Activated CD4-positive, alpha-beta T cell treated with anti-CD3 and anti-CD28 coated beads for 4 hours (primary cell): ENCODE measurements at regions not wholly inside any gene's neighbourhood (a gene's known extent, or its start where the extent isn't known, plus 50 kb on each side); places are given as distances from the start of the nearest gene placed in this dataset.
A peak's percentile ranks its signal among the peaks of the same experiment; 100 is the strongest.
"Not testable (repeated sequence)": the region's sequence is repeated elsewhere in the genome, so short reads cannot be mapped to it uniquely, and the experiment has no call there.

Source experiments
- DNase-seq, 2 donors: peaks; one replicate each; pipeline ENCODE4 v3.0.0-alpha.2; 2020

DNA sequence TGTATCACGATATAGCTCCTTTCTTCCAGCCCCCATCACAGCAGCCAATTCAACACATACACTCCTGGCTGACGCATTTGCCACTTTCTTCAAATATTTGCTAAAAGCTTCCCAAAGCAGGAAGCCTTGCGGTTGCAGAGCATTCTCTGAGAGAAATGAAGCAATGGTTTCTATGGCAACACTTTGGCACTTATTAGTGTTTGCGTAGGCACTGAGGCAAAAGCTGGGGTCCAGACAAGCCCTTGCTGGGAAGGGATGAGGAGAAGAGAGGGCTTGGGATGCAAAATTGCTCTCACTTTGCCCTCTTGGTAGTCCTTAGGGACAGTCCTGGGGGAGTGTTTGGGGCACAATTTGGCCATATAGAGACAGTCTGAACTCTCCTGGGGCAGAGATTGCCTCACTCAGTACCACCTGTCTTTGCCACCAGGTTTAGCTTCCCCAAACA, 55.0 kb upstream of the PAK3 start:
- DNase-seq = no peak

DNA sequence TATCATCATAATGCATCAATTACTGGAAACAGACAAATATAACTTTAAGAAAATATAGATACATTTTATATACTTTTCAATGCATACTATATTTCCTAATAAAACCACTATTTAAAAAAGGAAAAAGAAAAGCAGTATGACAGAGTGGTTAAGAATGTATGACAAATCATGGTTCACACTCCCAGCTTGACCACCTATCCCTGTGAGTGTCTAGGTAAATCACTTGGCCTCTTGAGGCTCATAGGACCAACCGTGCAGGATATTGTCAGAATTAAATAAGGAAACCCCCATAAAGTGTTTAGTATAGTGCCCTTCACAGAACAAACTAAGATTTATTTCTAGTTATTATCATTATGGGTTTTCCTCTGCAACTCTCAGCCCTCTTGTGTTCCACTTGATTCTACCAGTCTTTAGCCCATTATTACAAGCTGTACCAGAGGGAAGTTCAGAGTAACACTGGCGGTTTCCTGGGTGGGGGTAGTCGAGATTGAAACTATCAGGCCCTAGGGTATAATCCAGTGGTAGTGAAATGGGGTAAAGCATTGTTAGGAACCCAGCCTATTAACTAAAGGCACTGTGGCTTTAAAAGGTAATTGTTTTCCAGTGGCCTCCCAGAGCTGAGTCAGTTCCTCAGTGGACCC, 55.5 kb upstream of the PAK3 start:
- no peak for DNase-seq

DNA sequence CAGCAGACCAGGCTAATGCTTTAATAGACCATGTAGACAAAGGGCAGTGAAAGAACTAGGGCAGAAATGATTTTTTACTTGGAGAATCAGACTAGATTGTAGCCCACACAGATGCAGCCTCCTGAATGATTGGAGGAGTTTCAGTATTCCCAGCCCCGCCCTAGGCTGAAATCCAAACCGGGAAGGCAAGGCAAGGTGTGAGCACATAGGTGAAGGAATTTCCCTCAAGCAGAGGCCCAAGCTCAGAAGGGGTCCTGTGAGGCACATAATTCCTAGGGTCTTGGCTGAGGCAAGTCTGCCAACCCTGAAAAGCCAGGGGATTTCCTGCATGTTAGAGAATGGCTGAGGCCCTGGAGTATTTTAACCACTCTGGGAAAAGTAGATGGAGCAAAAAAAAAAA, 56.4 kb upstream of the PAK3 start:
- DNase-seq = no peak

DNA sequence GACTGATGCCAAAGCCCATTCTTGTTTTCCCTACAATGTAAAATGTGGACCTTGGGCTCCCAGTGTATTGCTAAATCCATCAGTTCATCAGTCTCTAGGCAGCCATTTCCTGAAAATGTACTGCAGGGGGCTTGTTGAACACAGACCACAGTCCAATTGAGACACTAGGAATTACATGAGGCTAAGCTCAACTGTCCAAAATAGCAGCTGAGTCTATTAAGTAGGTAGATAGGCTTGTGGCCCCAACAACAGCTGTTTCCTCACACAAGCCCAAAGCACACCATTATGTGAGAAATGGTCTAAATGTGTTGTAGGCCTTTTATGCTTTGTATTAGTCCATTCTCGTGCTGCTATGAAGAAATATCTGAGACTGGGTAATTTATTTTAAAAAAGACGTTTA, 60.0 kb upstream of the PAK3 start:
- DNase-seq = no peak

DNA sequence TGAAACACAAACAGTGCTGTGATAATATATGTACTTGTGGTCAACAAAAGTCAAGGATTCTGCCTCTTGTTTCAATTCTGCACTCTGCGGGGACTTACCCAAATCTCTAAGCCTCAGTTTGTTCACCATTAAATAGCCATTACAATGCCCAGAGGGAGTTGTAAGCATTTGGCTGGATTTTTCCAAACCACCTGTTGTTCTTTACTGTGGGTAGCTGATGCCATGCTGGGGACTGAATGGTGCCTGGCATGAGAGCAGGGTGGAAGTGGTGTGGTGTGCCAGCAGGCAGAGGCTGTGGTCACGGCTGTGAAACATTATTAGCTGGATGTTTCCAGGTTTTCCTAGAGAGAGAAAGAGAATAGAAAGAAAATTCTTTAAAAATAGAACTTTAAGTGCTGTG, 60.7 kb upstream of the PAK3 start:
- DNase-seq = no peak

DNA sequence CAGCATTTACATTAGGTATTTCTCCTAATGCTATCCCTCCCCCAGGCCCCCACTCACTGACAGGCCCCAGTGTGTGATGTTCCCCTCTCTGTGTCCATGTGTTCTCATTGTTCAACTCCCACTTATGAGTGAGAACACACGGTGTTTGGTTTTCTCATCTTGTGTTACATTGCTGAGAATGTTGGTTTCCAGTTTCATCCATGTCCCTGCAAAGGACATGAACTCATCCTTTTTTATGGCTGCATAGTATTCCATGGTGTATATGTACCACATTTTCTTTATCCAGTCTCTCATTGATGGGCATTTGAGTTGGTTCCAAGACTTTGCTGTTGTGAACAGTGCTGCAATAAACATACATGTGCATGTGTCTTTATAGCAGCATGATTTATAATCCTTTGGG, 73.0 kb upstream of the PAK3 start:
- DNase-seq = not testable (repeated sequence)

DNA sequence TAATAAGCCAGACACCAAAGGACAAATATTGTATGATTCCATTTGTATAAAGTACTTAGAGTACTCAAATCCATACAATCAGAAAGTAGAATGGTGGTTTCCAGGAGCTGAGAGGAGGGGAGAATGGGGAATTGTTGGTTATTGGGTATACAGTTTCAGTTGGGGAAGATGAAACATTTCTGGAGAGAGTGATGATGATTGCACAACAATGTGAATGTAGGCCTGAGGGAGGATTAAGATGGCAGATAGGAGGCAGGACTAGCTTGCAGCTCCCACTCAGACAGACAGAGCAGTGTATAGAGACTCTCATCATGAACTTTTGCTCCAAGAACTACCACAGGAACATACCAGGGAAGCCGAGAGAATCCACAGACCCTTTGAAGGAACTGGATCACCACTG, 75.7 kb upstream of the PAK3 start:
- no peak for DNase-seq

DNA sequence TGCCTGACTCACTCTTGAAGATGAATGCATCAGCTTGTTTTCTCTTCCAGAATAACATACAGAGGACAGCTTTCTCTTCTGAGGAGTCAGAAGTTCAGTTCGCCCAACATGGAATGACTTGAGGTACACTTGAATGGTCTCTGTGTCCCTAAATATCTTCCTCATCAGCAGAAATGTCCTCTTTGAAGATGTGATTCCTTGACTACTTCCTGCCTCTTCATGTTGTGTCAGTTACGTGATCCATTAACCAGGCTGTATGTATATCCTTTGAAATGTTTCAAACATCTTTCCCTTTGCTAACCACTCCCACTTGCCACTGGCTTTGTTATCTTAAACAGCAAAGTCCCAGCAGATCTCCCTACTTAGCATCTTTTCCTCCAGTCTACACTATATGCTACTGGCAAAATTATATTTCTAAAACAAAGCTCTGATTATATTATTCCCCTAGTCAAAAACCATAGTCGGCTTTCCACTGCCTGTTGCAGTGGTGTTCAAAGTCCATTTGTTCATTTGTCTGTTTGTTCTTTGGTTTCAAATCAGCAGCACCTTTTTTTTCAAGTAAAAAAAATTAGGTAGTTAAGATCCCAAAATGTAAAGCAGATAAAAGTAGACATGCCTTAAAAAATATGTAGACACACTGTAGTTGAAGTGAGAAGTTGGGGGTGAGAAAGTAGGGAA, 82.1 kb upstream of the PAK3 start:
- no peak for DNase-seq

DNA sequence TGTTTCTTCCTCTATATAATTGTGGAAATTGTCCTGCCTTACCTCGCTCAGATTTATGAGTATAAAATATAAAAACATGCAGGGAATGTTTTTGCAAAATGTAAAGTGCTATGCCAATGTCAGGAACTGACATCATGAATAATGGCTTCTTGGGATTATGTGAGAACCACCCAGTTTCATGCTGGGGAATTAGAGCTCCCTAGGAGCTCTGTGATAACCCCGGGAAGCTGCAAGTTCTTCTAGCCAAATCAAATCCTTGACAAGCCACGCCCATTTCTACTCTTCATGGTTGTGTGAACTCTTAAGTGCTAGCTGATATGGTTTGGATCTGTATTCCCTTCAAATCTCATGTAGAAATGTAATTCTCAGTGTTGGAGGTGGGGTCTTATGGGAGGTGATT, 85.9 kb upstream of the PAK3 start:
- DNase-seq = no peak

DNA sequence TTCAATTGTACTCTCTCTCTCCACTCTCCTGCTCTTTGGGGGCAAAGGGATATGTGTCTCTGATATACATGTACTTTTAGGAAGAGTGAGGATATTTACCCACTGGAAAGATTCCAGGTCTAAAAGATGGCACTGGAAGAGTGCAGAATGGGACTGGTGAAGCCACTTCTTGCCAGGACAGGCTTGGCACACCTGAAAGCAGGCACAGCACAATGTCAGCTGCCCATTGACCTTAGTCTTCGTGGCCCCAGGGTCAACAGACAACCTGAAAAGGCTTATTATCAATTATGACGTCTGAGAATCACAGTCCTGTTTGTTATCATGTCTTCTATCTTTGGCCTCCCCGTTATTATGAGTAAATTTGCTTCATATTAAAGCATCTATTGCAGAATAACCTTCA, 86.7 kb upstream of the PAK3 start:
- DNase-seq = no peak

DNA sequence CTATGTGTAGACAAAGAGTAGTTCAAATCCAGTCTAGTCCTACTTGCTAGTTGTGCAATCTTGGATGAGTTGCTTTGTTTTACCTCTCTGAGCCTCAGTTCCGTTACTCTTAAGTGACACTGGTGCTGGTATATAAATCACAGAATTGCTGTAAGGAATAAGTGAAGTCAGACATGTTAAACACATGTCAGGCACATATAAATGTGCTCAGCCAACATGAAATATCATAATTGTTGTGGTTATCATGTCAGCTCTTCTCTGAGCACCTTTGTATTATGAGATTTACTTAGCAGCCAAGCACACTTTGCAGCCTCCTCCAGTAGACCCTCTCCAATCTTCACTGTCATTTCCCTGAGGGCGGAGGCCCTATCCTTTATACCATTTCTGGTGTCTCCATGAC, 87.9 kb upstream of the PAK3 start:
- DNase-seq = no peak

DNA sequence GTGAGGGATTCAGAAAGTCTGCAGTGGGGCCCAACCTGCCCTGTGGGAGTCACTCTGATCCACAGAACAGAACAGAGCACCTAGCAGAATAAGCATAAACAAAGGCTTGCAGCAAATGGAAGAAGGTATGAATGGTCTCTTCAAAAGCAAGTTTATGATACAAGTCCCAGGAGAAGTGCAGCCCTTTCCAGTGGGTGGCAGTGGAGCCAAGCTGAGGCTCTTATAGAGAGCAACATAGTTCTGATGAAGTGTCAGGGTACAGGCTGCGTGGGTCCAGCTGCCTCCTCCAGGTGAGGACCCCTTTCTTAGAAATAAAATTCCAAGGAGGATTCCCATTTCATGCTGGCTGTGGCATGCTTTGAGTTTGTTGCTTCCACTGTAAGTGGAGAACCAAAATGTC, 88.8 kb upstream of the PAK3 start:
- no peak for DNase-seq

DNA sequence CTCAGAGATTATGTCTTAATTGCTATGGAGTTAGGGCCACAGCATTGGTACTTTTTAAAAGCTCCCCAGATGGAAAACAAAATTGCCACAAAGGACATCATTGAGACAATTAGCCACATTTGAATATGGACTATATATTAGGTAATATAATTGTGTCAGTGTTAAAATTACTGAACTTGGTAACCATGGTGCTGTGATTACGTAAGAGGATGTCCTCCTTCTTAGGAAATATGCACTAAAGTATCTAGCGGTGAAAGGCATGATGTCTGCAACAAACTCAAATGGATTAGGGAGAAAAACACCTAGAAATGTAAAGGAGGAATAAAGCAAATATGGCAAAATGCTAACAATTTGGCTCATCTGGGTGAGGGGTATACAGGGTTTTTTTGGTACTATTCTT, 89.9 kb upstream of the PAK3 start:
- DNase-seq = no peak

DNA sequence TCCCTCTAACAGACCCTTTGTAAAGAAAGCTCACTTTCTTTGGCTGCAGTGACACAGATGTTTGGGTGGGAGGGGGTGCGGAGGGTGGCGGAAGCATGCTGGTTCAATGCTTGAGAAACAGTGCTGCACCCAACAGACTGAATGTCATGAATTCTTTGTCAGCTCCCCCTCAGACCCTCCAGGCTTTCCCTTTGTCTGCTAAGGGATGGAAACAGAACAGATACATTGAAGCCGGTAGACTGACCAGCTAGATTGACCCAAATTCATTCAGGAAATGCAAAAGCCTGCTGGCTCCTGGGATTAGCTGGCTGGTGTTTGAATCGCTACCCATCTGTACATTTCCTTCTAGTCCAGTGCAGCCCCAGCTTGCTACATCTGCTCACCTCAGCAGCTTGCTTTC, 90.8 kb upstream of the PAK3 start:
- no peak for DNase-seq

DNA sequence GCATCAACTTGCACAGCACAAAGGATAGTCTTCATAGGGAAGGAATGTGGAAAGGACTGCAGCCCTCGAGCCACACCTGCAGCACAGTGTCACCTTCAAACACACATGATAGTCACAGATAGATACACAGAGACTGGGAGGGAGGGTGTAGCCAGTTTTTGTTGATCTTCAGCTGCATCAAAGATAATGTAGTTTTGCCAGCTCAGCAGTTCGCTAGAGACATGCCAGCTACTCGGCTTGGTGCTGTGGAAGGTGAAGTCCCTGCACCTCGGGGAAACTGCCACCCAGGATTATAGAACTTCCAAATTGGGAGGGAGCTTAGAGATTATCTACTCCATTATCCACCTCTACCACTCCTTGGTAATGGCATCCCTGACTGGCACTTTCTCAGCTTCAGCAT, 92.9 kb upstream of the PAK3 start:
- DNase-seq = no peak

DNA sequence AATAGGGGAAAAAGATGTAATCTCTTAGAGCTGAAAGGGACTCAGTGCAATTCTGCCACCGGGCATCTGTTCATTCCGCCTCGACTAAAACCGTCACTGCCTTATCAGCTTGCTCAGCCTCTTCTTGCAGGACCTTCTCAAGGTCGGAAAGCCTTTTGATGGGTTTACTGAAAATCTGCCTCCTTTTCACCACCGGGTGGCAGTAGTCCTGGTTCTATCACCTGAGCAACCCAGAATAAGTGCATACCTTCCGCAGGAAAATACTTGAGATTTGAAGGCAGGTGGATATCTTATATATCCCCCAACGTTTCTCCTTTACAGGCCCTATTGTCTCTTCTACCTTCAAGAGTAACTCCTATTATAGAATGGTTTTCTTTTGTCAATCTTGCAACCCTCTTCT, 103.4 kb upstream of the PAK3 start:
- peak; percentile 2 to 17 for DNase-seq

DNA sequence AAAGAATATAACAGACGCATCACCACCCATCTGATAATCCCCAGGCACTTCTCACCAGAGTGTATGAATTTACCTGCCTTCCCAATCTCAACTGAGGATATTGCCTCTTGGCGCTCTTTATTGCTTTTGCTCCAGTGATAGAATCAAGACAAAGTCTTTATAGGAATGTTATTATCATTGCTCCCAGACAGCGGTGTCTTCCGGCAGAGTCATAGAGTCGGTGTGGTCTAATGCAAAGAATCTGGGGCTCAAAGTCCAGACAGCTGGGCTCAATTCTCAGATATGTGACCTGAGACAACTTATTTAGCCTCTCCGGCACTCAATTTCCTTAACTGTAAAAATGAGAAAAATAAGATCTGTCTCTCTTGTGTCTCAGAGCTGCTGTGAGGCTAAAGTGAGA, 106.1 kb upstream of the PAK3 start:
- DNase-seq = no peak

DNA sequence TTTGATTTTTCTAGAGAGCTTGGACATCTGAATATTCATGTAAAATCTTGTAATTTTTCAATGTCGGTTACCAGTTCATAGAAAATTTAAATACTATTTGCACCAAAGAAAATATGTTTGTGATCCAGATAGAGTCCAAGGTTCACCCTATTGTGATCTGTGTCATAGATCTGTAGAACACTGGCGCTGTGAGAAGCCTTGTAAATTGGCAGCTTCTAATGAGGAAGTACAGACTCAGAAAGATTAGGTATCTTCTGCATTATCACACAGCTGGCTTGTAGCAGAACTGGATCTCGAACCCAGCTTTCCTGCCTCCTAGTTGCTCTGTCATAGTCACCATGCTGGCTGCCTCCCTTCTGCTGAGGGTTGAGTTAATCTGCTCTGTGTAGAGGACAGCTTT, 106.5 kb upstream of the PAK3 start:
- DNase-seq = no peak

DNA sequence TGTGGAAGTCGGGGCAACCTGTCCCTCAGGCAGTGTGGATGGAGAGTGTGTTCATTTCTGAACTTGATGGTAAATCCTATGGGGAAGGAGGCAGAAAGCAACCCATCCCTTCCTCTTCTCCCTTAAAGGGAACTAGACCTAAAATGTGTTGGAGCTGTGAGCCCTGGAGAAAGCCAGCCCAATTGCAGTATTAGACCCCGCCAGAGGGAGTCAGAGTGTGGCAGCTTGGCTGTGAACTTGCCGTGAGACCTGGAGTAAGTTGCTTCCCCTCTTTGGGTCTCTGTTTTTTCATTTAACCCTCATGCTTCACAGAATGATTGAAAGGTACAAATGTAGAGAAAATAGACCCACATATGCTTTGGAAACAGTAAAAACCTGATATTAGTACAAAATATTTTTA, 108.7 kb upstream of the PAK3 start:
- no peak for DNase-seq

DNA sequence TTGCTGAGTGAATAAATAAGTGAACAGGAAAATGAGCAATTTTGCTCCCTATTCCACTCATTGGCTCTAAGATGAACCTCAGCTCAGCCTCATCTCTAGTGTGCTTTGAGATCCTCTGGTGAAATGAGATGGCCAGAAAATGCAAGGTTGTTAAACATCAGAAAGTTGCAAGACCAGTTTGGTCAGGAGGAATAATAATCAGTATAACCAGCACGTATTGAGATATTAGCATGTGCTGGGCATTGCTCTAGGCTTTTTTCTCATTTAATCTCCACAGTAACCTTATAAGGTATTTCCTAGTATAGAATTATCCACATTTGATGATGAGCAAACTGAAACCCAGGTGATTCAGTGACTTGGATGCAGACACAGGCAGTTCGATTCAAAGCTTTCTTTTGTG, 110.5 kb upstream of the PAK3 start:
- no peak for DNase-seq

DNA sequence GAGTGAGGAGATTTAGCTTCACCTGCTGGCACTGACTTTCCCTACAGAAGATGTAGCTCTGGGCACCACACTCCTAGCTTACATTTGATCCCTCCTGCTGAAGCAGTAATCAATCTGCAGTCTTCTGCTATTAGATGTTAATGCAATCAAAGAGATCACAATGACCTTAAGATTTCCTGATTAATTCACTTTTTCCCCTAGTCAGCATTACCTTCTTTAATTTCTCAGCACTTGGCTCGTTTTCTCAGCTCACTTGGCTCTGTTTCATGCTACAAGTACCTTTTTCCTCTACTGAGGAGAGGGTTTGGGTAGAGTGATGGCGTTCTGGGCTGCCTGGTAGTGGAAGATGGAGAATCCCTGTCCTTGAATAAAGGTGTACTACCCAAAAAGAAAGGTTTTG, 113.0 kb upstream of the PAK3 start:
- DNase-seq = no peak

DNA sequence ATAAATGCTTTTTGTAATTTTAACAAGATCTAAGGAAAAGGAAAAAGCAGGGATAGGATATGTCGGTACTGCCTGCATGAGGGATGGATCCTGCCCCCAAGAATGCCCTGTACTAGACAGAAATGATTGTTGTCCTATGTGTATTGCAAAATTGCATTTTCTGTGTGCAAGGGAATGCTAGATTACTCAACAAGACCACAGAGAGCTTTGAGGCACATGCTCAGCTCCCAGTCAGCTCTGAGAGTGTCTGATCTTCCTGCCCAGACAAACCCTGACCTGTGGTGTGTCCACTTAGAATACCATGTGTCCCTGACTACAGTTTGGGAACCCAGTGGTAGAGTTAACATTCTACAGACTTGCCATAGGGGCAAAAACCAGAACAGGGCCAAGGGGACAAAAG, 129.2 kb upstream of the PAK3 start:
- no peak for DNase-seq

DNA sequence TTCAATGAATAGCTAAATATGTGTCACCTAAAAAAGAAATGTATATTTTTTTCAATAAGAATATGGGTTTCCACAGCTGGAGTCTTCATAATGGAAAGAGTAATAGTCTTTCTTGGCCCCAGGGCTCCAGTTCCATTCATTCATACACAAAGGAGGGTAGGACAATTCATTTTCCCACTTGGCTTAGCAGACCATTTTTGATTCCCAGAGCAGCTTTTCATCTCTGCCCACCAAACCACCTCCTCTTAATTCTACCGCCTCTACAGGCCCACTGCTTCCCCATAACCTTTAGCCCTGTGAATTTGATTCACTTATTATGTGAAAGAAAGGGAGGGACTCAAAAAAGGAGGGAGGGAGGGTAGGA, 129.9 kb upstream of the PAK3 start:
- no peak for DNase-seq

DNA sequence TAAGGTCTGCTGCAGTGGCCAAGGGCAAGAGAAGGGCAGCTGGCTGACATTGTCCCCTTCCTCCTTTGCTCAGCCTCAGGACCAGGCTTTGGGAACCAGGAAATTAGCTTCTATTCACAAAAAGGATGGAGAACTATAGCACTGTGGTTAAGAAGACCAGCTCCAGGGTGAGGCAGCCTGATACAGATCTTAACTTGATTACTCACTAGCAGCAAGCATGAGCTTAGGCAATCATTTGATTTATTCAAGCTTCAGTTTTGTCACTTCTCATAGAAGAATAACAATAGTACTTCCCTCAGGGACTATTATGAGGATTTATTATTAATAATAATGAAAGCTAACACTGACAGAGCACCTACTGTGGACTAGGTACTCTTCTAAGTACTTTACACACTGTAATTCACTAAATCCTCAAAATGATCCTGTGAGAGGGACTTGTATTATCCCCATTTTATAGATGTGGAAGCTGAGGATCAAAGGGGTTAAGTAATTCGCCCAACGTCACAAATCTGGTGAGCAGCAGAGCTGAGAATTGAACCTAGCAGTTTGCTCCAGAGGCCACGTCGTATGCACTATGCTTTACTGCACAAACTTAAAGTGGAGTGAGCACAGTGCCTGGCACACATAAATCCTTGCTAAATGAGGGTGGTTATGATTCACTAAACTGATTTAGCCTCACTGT, 130.4 kb upstream of the PAK3 start:
- DNase-seq = no peak

DNA sequence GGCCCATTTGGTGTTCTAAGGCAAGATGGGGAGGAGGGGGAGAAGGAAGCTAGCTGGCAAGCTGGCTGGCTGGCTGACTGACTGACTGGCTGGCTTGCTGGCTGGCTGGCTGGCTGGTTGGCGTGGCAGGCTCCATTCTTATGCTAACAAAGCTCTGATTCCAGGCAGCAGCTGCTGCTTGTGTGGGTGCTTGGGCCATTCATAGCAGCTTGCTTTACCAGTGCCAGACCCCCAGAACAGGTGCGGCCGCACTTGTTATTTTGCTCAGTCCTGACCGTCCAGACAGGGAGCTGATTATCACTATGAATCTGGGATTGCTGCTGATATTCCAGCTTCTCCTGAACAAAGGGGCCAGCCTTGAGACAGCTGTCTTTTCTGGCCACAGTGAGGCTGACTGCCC, 131.2 kb upstream of the PAK3 start:
- no peak for DNase-seq
